Bronchial epithelial cell (primary cell): ENCODE measurements at regions not wholly inside any gene's neighbourhood (a gene's known extent, or its start where the extent isn't known, plus 50 kb on each side); places are given as distances from the start of the nearest gene placed in this dataset.

ENCODE experiments used
- DNase-seq: peaks from one replicate; pipeline ENCODE4 v3.0.0-alpha.2; 2010; ENCODE audit warnings: low read depth
- FAIRE-seq: peaks from 2 replicates; lab custom pipeline; 2011; peaks lifted over from hg19 to GRCh38; lab: Jason Lieb, UNC
- H3K27me3 ChIP-seq: 2 replicates; pipeline ENCODE4 v1.5.1; 2011; ENCODE audit warnings: low read length; ENCODE audit not compliant: control insufficient read depth, insufficient read depth
- H3K36me3 ChIP-seq: 2 replicates; pipeline ENCODE4 v1.5.1; 2011; ENCODE audit warnings: low read length; ENCODE audit not compliant: control insufficient read depth, insufficient read depth
- H3K4me3 ChIP-seq: 2 replicates; pipeline ENCODE4 v1.5.1; 2011; ENCODE audit warnings: mild to moderate bottlenecking, low read depth, low read length, control low read depth
- CTCF ChIP-seq: IDR thresholded peaks from 2 replicates; pipeline ENCODE4 v1.5.1; 2011; ENCODE audit warnings: mild to moderate bottlenecking, moderate library complexity, low read length, control low read depth, inconsistent platforms; ENCODE audit not compliant: insufficient read depth, severe bottlenecking

- Histone ChIP-seq H3K36me3 (no peaks in the 10 kb centered on the region), H3K4me3 (no peak overlapping the region), H3K27me3 (no peaks in the 10 kb centered on the region)
- FAIRE-seq: no peak
- DNase-seq: no peak
- no peak for TF ChIP-seq CTCF
Measured at GRCh38 chr5:87762631-87763030, 349.9 kb upstream of the CCNH start.

- H3K27me3 ChIP-seq: no peaks in the 10 kb centered on the region
- TF ChIP-seq CTCF: no peak
- no peak overlapping the region for H3K4me3 ChIP-seq
- FAIRE-seq (no peak), DNase-seq (no peak)
- H3K36me3 ChIP-seq: no peaks in the 10 kb centered on the region
Measured at GRCh38 chr5:87756951-87757350, 344.2 kb upstream of the CCNH start.

GRCh38 chr5:87755360-87755759 is 342.6 kb upstream of the CCNH start:
- no peak for DNase-seq
- Histone ChIP-seq H3K4me3 (no peak overlapping the region), H3K27me3 (no peaks in the 10 kb centered on the region), H3K36me3 (no peaks in the 10 kb centered on the region)
- TF ChIP-seq CTCF: no peak
- no peak for FAIRE-seq

- Histone ChIP-seq H3K4me3 (no peak overlapping the region), H3K27me3 (no peaks in the 10 kb centered on the region), H3K36me3 (no peaks in the 10 kb centered on the region)
- DNase-seq: no peak
- TF ChIP-seq CTCF: no peak
- FAIRE-seq: no peak
Measured at GRCh38 chr5:87754009-87754757, 341.5 kb upstream of the CCNH start.

- H3K4me3 ChIP-seq: no peak overlapping the region
- FAIRE-seq (no peak), DNase-seq (peak; percentile 14)
- no peaks in the 10 kb centered on the region for H3K27me3 ChIP-seq
- no peak for TF ChIP-seq CTCF
- no peaks in the 10 kb centered on the region for H3K36me3 ChIP-seq
Measured at GRCh38 chr5:87752362-87752761, 339.6 kb upstream of the CCNH start.

- no peak for FAIRE-seq
- no peak overlapping the region for H3K4me3 ChIP-seq
- no peak for DNase-seq
- H3K27me3 ChIP-seq: no peaks in the 10 kb centered on the region
- no peaks in the 10 kb centered on the region for H3K36me3 ChIP-seq
- TF ChIP-seq CTCF: no peak
Measured at GRCh38 chr5:87751824-87752223, 339.1 kb upstream of the CCNH start.
